DOHH2 (cell line): ENCODE measurements at regions not wholly inside any gene's neighbourhood (a gene's known extent, or its start where the extent isn't known, plus 50 kb on each side); places are given as distances from the start of the nearest gene placed in this dataset.

ENCODE experiments used
- H3F3A ChIP-seq: fragments of 200-600 bp; sonication (generic), shearing (Covaris generic); 2 replicates; pipeline ENCODE4 v1.6.0; 2016; ENCODE audit warnings: antibody characterized with exemption, mild to moderate bottlenecking; ENCODE audit not compliant: control insufficient read depth, insufficient read depth
- H3K27ac ChIP-seq: fragments of 200-600 bp; sonication (generic); 2 replicates; pipeline ENCODE4 v1.5.1; 2014; ENCODE audit warnings: low read depth, mild to moderate bottlenecking, low read length, moderate library complexity
- H3K27me3 ChIP-seq: fragments of 200-600 bp; sonication (generic); 2 replicates; pipeline ENCODE4 v1.6.1; 2014; ENCODE audit warnings: mild to moderate bottlenecking, low read length, mixed read lengths; ENCODE audit not compliant: control insufficient read depth
- H3K36me3 ChIP-seq: fragments of 200-600 bp; sonication (generic); 2 replicates; pipeline ENCODE4 v1.6.1; 2014; ENCODE audit warnings: mild to moderate bottlenecking, low read length, moderate library complexity, mixed read lengths; ENCODE audit not compliant: control insufficient read depth
- H3K4me1 ChIP-seq: fragments of 200-600 bp; sonication (generic); 2 replicates; pipeline ENCODE4 v1.6.1; 2014; ENCODE audit warnings: mild to moderate bottlenecking, low read length, mixed read lengths; ENCODE audit not compliant: control insufficient read depth
- H3K4me2 ChIP-seq: fragments of 200-600 bp; sonication (generic); 2 replicates; pipeline ENCODE4 v1.6.0; 2014; ENCODE audit warnings: mild to moderate bottlenecking, low read length, moderate library complexity
- H3K4me3 ChIP-seq: fragments of 200-600 bp; sonication (generic); 2 replicates; pipeline ENCODE4 v1.5.1; 2014; ENCODE audit warnings: mild to moderate bottlenecking, low read length, mixed read lengths
- H3K79me2 ChIP-seq: fragments of 200-600 bp; sonication (generic); 2 replicates; pipeline ENCODE4 v1.6.1; 2014; ENCODE audit warnings: mild to moderate bottlenecking, low read length, mixed read lengths; ENCODE audit not compliant: control insufficient read depth
- H3K9me2 ChIP-seq: fragments of 200-600 bp; sonication (generic); replicated peaks from 2 replicates; pipeline ENCODE4 v1.6.1; 2014; ENCODE audit warnings: mild to moderate bottlenecking, low read length, mixed read lengths; ENCODE audit not compliant: control insufficient read depth
- H3K9me3 ChIP-seq: fragments of 200-600 bp; sonication (generic); 2 replicates; pipeline ENCODE4 v1.6.1; 2014; ENCODE audit warnings: antibody characterized with exemption, low read length, mixed read lengths; ENCODE audit not compliant: control insufficient read depth, insufficient read depth
- H4K20me1 ChIP-seq: fragments of 200-600 bp; sonication (generic); 2 replicates; pipeline ENCODE4 v1.6.0; 2014; ENCODE audit warnings: low read depth, mild to moderate bottlenecking, antibody characterized with exemption, low read length, moderate library complexity; ENCODE audit not compliant: control insufficient read depth, insufficient read depth
- CTCF ChIP-seq: fragments of 200-600 bp; sonication (generic); IDR thresholded peaks from one replicate; pipeline ENCODE4 v1.5.1; 2014; ENCODE audit warnings: antibody characterized with exemption, mild to moderate bottlenecking, low read depth, low read length; ENCODE audit not compliant: poor library complexity, severe bottlenecking
- EZH2phosphoT487 ChIP-seq: fragments of 200-600 bp; sonication (generic); IDR thresholded peaks from 2 replicates; pipeline ENCODE4 v1.6.1; 2017; ENCODE audit warnings: borderline replicate concordance, mild to moderate bottlenecking, antibody characterized with exemption, low read length, moderate library complexity, mixed read lengths

GRCh38 chr10:78890506-78890905, 178.3 kb upstream of the ZMIZ1 start:
- Histone ChIP-seq H4K20me1 (no peaks in the 10 kb centered on the region), H3K4me2 (no peak overlapping the region), H3K9me2 (no peaks in the 10 kb centered on the region), H3K36me3 (no peaks in the 10 kb centered on the region), H3K79me2 (no peaks in the 10 kb centered on the region), H3K4me1 (no peaks in the 10 kb centered on the region), H3F3A (no peaks in the 10 kb centered on the region), H3K27me3 (peaks cover 13% of the 10 kb centered on the region; the same call in 1 of the 2 replicates), H3K27ac (no peak overlapping the region), H3K4me3 (no peak overlapping the region), H3K9me3 (peaks cover 4% of the 10 kb centered on the region)
- TF ChIP-seq CTCF (no peak), EZH2phosphoT487 (no peak)

GRCh38 chr10:78891741-78892140, 177.0 kb upstream of the ZMIZ1 start:
- no peaks in the 10 kb centered on the region for H3K4me1 ChIP-seq
- H3K27me3 ChIP-seq, result peaks cover 13% of the 10 kb centered on the region; the same call in 1 of the 2 replicates
- H4K20me1 ChIP-seq, result no peaks in the 10 kb centered on the region
- H3K9me3 ChIP-seq, result no peaks in the 10 kb centered on the region
- no peak overlapping the region for H3K27ac ChIP-seq
- TF ChIP-seq EZH2phosphoT487 (no peak), CTCF (no peak)
- H3K79me2 ChIP-seq, result no peaks in the 10 kb centered on the region
- no peaks in the 10 kb centered on the region for H3K36me3 ChIP-seq
- H3K4me2 ChIP-seq, result no peak overlapping the region
- H3K4me3 ChIP-seq, result no peak overlapping the region
- H3K9me2 ChIP-seq, result no peaks in the 10 kb centered on the region
- H3F3A ChIP-seq, result no peaks in the 10 kb centered on the region

- Histone ChIP-seq H3K4me3 (no peak overlapping the region), H3F3A (no peaks in the 10 kb centered on the region), H3K9me3 (no peaks in the 10 kb centered on the region), H3K27ac (no peak overlapping the region), H3K79me2 (no peaks in the 10 kb centered on the region), H3K4me2 (no peak overlapping the region), H3K27me3 (peaks cover 13% of the 10 kb centered on the region; the same call in 1 of the 2 replicates), H3K9me2 (no peaks in the 10 kb centered on the region), H3K36me3 (no peaks in the 10 kb centered on the region), H3K4me1 (no peaks in the 10 kb centered on the region), H4K20me1 (no peaks in the 10 kb centered on the region)
- TF ChIP-seq EZH2phosphoT487, result no peak
- TF ChIP-seq CTCF, result no peak
Measured at GRCh38 chr10:78892338-78893176, 176.2 kb upstream of the ZMIZ1 start.
